Medulla oblongata (tissue), 1 donor: ENCODE measurements at regions not wholly inside any gene's neighbourhood (a gene's known extent, or its start where the extent isn't known, plus 50 kb on each side); places are given as distances from the start of the nearest gene placed in this dataset.

Experiments
- DNase-seq: peaks from one replicate; pipeline ENCODE4 v3.0.0-alpha.2; 2015; ENCODE audit errors: extremely low spot score

DNA sequence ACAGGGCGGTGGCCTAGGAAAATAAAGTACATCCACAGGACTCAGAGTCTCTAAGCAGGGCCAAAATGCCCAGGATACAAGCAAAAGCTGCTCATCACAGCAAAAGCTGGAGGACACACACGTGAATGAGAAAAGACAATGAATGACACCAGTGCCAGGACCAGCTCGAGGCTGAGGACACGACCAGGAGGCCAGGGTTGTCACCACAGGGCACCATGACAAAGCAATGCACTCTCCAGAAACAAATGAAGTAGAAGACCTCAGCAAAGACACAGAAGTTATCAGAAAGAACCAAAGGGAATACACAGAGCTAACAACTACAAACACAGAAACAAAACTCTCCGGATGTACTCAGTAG, 92.1 kb downstream of the FOXL3 start:
- DNase-seq: no peak

GRCh38 chr7:386385-386784, 96.4 kb downstream of the FOXL3 start:
- DNase-seq: no peak

DNA sequence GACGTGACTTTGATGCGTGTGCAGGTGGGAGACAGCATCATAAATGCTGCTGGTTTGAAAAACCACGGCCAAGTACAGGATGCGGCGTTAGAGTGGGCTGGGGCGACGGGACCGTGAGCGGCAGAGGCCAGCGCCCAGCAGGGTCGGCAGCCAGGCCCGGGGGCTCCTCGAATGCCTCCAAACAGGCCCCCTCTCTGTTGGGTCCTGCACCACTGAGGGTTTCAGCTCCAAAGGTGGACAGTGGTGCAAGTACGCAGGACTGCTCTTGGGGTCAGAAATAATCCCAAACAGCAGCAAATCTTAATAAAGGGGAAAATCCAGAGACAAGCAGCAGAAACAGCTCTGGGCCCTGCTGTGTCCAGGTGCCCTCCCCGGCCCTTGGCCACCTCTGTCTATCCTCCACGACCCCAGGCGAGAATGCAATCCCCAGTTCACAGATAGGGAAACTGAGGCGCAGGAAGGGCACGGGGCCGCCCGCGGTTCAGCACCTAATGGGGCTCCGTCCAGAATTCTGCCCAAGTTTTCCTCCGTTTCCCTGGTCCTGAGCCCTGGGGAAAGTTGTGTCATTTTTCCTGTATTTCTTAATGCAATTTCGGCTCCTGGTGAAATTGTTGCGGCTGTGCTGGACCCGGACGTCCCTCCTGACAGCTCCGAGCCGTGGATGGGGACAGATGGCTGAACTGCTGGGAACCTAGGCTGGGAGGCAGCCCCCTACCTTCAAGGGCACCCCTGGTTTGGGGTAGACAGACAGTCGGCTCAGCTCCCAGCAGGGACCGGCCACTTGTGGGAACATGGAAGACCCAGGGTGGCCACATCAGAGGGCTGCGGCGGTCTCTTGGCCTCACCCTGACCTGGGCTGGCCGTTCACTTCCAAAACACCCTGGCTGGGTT, 97.4 kb downstream of the FOXL3 start:
- DNase-seq: no peak

DNA sequence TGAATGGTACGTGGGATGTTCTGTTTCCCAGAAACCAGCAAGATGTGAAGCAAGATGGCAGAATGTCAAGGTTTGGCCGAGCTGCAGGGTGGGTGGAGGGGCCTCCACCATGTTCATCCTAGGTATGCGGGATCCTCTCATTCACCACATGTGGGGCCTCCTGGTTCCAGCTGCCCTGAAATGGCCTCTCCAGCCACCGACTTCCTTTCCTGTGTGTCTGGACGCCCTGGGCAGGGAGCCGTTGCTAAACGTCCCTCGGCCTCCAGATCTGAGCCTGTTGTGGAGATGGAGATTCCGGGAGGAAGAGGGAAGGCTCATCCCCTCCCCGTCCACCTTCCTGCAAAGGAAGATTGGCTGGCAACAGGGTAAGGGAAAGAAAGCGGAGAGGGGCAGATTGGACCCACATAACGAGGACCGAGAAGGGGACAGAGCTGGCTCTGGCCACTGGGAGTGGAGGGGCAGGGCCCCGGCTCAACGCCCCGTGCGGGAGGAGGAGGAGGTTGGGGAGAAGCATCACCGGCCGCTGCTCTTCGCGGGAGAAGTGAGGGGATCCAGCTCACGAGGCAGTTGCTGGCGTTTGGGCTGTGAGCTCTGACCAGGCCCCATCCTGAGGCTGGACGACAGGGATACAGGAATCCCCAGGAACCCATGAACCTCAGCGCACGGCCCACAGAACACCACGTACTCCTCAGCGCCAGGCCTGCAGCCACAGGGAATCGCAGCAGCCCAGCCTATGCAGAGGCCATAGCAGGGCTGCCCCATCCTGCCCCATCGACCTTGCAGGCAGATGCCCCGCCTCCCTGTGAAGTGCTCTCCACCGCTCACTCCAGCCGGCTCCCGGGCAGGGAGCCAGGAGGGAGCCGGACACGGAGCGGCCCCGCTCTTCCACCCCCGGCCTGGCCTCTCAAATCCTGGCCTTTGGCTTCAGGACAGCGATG, 98.3 kb downstream of the FOXL3 start:
- no peak for DNase-seq

DNA sequence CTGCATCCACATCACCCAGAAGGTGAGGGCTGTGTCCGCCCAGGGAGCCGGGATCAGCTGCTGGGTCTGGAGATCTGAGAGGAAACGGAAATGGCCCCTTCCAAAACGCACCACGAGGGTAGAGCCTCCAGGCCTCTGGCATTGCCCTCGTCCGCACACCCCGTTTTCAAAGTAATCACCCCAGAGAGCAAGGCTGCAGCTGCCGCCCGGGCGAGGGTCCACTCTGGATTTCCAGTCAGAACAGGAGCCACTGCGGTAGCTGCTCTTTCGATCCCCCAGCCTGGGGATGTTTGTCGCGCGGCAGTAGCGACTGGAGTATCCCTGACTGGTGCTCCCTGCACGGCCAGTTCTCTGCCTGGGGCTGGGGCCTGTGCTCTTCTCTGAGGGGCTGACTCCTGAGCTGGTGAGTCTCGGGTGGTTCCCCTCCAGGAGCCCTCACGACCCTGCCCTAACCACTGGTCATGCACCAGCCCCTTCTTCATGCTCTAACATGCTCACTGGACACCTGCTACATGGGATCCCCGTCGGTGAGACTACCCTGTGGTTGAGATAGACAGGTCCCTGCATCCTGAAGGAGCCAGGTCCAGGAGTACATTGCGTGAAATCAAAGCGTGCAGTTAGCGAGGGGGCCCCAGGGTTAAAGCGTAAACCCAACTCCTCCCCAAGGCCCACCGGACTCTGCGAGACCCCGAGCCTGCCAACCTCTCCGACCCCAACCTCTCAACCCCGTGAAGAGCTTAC, 99.2 kb downstream of the FOXL3 start:
- DNase-seq: no peak

- no peak for DNase-seq
Measured at GRCh38 chr7:389911-390601, 100.1 kb downstream of the FOXL3 start.

DNA sequence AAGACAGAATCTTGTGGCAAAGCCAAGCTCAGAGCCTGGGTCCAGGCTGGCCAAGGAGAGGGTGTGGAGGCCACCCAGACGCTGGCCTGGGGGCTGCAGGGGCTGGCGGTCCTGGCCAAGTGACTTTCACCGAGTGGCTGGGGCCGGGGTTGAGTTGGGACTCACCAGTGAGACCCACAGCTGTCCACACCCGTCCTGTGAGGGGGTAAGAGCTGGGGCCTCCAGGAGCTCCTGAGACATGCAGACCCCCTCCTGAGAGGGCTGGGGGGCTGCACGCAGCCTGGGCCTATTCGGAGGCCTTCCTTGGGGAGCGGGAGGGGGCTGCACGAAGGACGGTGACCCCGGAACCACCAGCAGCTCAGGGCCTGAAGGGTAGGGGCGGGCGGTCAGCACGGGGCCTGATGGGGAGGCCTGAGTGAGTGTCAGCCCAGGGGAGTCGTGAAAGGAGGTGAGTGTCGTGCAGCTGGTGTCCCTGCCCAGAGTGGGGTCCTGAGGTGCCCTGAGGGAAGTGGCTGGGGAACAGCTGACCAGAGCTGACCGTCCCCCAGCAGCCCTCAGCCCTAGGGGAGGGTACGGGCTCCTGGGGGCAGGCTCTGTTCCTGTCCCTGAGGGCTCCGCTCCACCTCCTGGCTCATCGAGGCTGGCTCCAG, 100.9 kb downstream of the FOXL3 start:
- DNase-seq: no peak

DNA sequence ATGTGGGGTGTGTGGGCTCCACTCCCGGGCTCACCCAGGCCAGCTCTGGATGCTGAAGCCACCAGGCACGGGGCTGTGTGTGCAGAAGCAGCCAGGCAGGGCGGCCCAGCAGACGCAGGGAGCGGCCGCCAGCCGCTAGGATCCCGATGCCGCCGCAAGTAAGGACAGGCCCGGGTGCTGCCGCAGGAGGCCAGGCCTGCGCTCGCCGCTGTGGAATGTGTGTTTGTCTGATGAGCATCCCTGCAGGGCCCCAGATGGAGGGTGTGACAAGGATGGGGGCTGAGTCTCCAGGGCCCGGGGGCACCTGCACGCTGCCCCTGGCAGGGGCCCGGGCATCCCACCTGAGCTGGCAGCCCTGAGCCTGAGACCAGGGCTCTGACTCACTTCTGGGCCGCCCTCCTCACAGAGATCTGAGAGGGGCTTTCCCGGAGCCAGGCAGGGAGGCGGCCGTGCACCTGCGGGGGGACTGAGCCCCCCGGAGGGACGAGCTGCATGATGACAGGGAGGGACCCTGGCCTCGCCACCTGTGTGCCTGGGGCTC, 101.5 kb downstream of the FOXL3 start:
- DNase-seq: no peak

DNA sequence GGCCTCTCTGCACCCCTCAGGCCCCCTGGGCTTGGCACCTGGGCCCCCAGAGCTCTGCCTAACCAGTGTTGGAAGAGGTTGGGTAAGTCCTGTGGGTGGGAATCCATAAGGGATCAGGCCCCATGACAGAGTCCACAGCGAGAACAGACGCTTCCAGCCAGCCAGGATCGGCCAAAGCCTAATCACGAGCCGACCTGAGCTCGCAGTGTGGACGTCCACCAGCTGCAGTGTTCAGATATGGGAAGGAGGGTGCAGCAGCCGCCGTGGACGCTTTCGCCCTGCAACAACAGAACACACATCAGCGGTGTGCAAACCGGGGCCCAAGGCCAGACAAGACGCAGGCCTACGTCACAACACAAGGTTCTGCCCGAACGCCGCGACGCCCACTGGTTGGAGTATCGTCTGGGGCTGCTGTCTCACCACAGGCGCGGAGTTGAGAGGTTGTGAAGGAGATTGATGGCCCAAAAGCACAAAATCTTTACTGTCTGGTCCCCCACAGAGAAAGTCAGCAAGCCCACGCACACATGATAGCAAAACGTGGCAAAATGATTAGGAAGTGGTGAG, 102.1 kb downstream of the FOXL3 start:
- DNase-seq: no peak

DNA sequence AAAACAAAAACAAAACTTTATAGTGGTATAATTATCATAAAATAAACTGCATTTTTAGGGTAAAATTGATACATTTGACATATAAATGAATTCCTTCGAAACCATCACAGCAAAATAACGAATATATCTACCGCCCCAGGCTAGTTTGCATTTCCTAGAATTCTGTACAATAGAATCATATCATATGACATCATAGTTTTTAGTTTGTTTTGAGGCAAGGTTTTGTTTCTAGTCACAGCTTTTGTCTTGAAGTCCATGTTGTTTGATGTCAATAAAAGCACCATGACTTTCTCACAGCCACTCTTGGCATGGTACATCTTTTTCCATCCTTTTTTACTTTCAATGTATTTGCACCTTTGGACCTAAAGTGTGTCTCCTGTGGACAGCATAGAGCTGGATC, 102.9 kb downstream of the FOXL3 start:
- no peak for DNase-seq

- DNase-seq: no peak
Measured at GRCh38 chr7:395643-396042, 105.7 kb downstream of the FOXL3 start.

- DNase-seq: no peak
Measured at GRCh38 chr7:398888-399287, 108.9 kb downstream of the FOXL3 start.

- DNase-seq: no peak
Measured at GRCh38 chr7:400901-401485, 111.0 kb downstream of the FOXL3 start.

- no peak for DNase-seq
Measured at GRCh38 chr7:401495-401894, 111.5 kb downstream of the FOXL3 start.

DNA sequence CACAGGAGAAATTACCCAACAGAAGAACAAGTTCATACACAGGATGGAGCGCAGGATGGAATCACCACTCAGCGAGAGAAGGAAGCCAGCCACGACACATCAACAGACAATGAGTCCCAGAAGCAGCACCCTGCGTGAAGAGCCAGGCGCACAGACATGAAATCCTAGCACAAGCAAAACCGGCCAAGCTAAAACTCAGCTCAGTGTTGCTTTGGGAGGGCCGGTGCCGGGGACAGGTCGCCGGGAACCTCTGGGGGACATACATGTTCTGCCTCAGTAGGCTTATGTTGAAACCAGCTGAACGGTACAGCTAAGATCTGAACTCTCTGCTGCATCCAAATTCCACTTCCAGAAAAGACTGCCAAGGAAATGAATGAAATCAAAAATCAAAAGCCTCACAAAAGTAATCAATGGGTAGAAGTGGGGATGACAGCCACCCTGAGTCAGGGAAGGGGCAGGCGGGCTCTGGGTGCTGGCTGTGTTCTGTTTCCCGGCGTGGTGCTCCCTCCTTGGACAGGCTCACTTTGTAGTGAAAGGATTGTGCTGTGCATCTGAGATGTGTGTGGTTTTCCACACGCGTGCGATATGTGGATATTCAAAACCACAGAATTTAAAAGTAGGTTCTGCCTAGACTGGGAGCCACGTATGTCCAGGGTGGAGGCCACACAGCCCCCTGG, 114.7 kb downstream of the PDGFA start:
- no peak for DNase-seq

DNA sequence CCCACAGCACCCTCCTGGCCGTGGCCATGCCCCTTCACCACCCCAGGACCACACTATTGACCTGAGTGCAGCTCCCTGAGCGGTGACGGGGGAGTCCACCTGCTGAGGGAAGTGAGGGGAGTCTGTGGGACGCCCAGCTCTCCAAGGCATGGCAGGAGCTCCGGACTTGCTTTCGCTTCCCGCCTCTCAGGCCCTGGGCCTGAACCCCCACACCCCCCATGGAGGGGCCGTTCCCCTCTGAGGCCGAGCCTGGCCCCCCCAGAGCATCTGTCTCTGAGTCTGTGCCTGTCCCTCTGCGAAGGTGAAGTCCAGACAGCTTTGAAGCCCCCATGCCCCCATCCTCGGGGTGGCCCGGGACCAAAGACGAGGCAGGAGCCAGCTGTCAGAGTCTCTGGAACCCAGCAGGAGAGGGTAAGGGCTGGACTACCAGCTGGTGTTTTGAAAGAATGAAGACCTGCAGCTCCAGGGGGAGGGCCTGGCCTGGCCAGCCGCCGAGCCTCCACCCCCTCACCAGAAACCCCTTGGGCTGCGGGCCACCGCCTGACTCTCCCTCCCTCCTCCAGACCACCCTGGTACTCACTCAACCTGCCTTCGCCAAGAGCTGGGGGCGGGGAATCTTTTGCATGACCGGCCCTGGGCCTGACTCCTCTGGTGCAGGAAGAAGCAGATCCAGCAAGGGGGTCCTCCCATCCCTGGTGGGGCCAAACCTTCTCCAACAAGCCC, 114.0 kb downstream of the PDGFA start:
- no peak for DNase-seq

GRCh38 chr7:407721-408539, 111.7 kb downstream of the PDGFA start:
- DNase-seq: no peak
